HEK293 (cell line): ENCODE measurements at regions not wholly inside any gene's neighbourhood (a gene's known extent, or its start where the extent isn't known, plus 50 kb on each side); places are given as distances from the start of the nearest gene placed in this dataset.

ENCODE experiments used
- CTCF ChIA-PET: fragments of 350-600 bp; formaldehyde crosslinking; extraction: SDS; loops from one replicate; lab custom pipeline; 2021; ENCODE audit warnings: antibody characterized with exemption; lab: Yijun Ruan, JAX
- POLR2A ChIA-PET: fragments of 300-600 bp; formaldehyde crosslinking; extraction: SDS; loops from one replicate; lab custom pipeline; 2020; ENCODE audit warnings: antibody characterized with exemption, inconsistent platforms; lab: Yijun Ruan, JAX
- H3K27ac ChIP-seq: fragments of 200-500 bp; sonication (Bioruptor generic); 2 replicates; pipeline ENCODE4 v1.5.1; 2014; ENCODE audit warnings: low read depth, low read length, control low read depth, inconsistent platforms; ENCODE audit errors: extremely low read depth
- H3K36me3 ChIP-seq, 2 experiments: fragments of 200-500 bp in 1 of 2; sonication (Bioruptor generic) in 1 of 2; 1 replicate in 1 of 2; 2 replicates in 1 of 2; pipeline ENCODE4 v1.5.1; 2014 to 2017; ENCODE audit warnings: inconsistent platforms in 2 of 2, low read length in 2 of 2; ENCODE audit not compliant: control insufficient read depth in 2 of 2, insufficient read depth in 1 of 2
- H3K4me1 ChIP-seq: fragments of 200-500 bp; sonication (Bioruptor generic); 2 replicates; pipeline ENCODE4 v1.5.1; 2014; ENCODE audit warnings: mild to moderate bottlenecking, low read length, inconsistent platforms; ENCODE audit not compliant: control insufficient read depth, insufficient read depth
- H3K4me3 ChIP-seq: 2 replicates; pipeline ENCODE4 v1.5.1; 2011; ENCODE audit warnings: low read depth, mild to moderate bottlenecking, control low read depth, low read length, moderate library complexity
- H3K9me3 ChIP-seq: fragments of 200-500 bp; sonication (Bioruptor generic); 2 replicates; pipeline ENCODE4 v1.5.1; 2014; ENCODE audit warnings: low read depth, low read length, inconsistent platforms; ENCODE audit not compliant: control insufficient read depth, insufficient read depth
- EGR2 ChIP-seq: fragments of 450-650 bp; formaldehyde crosslinking; IDR thresholded peaks from 2 replicates; pipeline ENCODE4 v1.5.1; 2016; ENCODE audit warnings: low read depth, missing biosample characterization, missing genetic modification characterization
- FEZF1 ChIP-seq: fragments of 450-650 bp; formaldehyde crosslinking; IDR thresholded peaks from 2 replicates; pipeline ENCODE4 v1.5.1; 2016; ENCODE audit warnings: missing biosample characterization, missing genetic modification characterization
- GLI2 ChIP-seq: fragments of 450-650 bp; formaldehyde crosslinking; IDR thresholded peaks from 2 replicates; pipeline ENCODE4; 2017; ENCODE audit warnings: missing biosample characterization, missing genetic modification characterization, low read depth, borderline replicate concordance
- HOXA7 ChIP-seq: sonication (generic); formaldehyde crosslinking; IDR thresholded peaks from 2 replicates; pipeline ENCODE4 v1.8.1; 2022; ENCODE audit warnings: missing genetic modification reagents, borderline replicate concordance
- KLF9 ChIP-seq: fragments of 450-650 bp; formaldehyde crosslinking; IDR thresholded peaks from 2 replicates; pipeline ENCODE4 v1.5.1; 2016; ENCODE audit warnings: missing biosample characterization, missing genetic modification characterization, low read depth
- OVOL3 ChIP-seq: fragments of 450-650 bp; formaldehyde crosslinking; IDR thresholded peaks from 2 replicates; pipeline ENCODE4 v1.5.1; 2016; ENCODE audit warnings: missing biosample characterization, missing genetic modification characterization
- REPIN1 ChIP-seq: fragments of 450-650 bp; formaldehyde crosslinking; IDR thresholded peaks from 2 replicates; pipeline ENCODE4 v1.5.1; 2017; ENCODE audit warnings: missing biosample characterization, missing genetic modification characterization, low read depth
- ZNF10 ChIP-seq: fragments of 450-650 bp; formaldehyde crosslinking; IDR thresholded peaks from 2 replicates; pipeline ENCODE4 v1.5.1; 2017; ENCODE audit warnings: missing biosample characterization, missing genetic modification characterization
- ZNF133 ChIP-seq: fragments of 450-650 bp; formaldehyde crosslinking; IDR thresholded peaks from 2 replicates; pipeline ENCODE4 v1.5.1; 2016; ENCODE audit warnings: missing biosample characterization, missing genetic modification characterization
- ZNF155 ChIP-seq: fragments of 450-650 bp; formaldehyde crosslinking; IDR thresholded peaks from 2 replicates; pipeline ENCODE4 v1.5.1; 2016; ENCODE audit warnings: missing biosample characterization, missing genetic modification characterization
- ZNF16 ChIP-seq: fragments of 450-650 bp; formaldehyde crosslinking; IDR thresholded peaks from 2 replicates; pipeline ENCODE4 v1.5.1; 2016; ENCODE audit warnings: low read depth, missing biosample characterization, missing genetic modification characterization
- ZNF19 ChIP-seq: fragments of 450-650 bp; formaldehyde crosslinking; IDR thresholded peaks from 2 replicates; pipeline ENCODE4; 2016; ENCODE audit warnings: missing biosample characterization, missing genetic modification characterization, low read depth
- ZNF302 ChIP-seq: fragments of 450-650 bp; formaldehyde crosslinking; IDR thresholded peaks from 2 replicates; pipeline ENCODE4 v1.5.1; 2016; ENCODE audit warnings: missing biosample characterization, missing genetic modification characterization, low read depth
- ZNF366 ChIP-seq: fragments of 450-650 bp; formaldehyde crosslinking; conservative IDR thresholded peaks from 2 replicates; pipeline ENCODE4 v1.5.1; 2016; ENCODE audit warnings: missing biosample characterization, missing genetic modification characterization
- ZNF48 ChIP-seq: fragments of 450-650 bp; formaldehyde crosslinking; IDR thresholded peaks from 2 replicates; pipeline ENCODE4 v1.5.1; 2016; ENCODE audit warnings: missing biosample characterization, missing genetic modification characterization
- ZNF529 ChIP-seq: fragments of 450-650 bp; formaldehyde crosslinking; IDR thresholded peaks from 2 replicates; pipeline ENCODE4 v1.5.1; 2017; ENCODE audit warnings: missing genetic modification characterization, missing biosample characterization; ENCODE audit not compliant: insufficient replicate concordance
- ZNF585B ChIP-seq: fragments of 450-650 bp; formaldehyde crosslinking; IDR thresholded peaks from 2 replicates; pipeline ENCODE4 v1.5.1; 2016; ENCODE audit warnings: missing biosample characterization, missing genetic modification characterization
- ZNF623 ChIP-seq: fragments of 450-650 bp; formaldehyde crosslinking; IDR thresholded peaks from 2 replicates; pipeline ENCODE4 v1.5.1; 2016; ENCODE audit warnings: missing biosample characterization, missing genetic modification characterization
- ZNF629 ChIP-seq: fragments of 450-650 bp; formaldehyde crosslinking; IDR thresholded peaks from 2 replicates; pipeline ENCODE4 v1.5.1; 2017; ENCODE audit warnings: missing biosample characterization, missing genetic modification characterization
- ZNF654 ChIP-seq: fragments of 450-650 bp; formaldehyde crosslinking; IDR thresholded peaks from 2 replicates; pipeline ENCODE4 v1.5.1; 2016; ENCODE audit warnings: low read depth, missing biosample characterization, missing genetic modification characterization
- ZNF785 ChIP-seq: fragments of 450-650 bp; formaldehyde crosslinking; IDR thresholded peaks from 2 replicates; pipeline ENCODE4 v1.5.1; 2016; ENCODE audit warnings: missing biosample characterization, missing genetic modification characterization
- ZNF843 ChIP-seq: fragments of 450-650 bp; formaldehyde crosslinking; IDR thresholded peaks from 2 replicates; pipeline ENCODE4 v1.5.1; 2016; ENCODE audit warnings: missing biosample characterization, missing genetic modification characterization
- ZSCAN30 ChIP-seq: fragments of 450-650 bp; IDR thresholded peaks from 2 replicates; pipeline ENCODE4 v1.5.1; 2018; ENCODE audit warnings: missing biosample characterization, mild to moderate bottlenecking, missing genetic modification characterization, moderate library complexity
- TF ChIP-seq, protein P1 (sequence below): fragments of 450-650 bp; formaldehyde crosslinking; IDR thresholded peaks from 2 replicates; pipeline ENCODE4 v1.5.1; 2016; ENCODE audit warnings: missing biosample characterization, missing genetic modification characterization
- TF ChIP-seq, protein P2 (sequence below): fragments of 450-650 bp; formaldehyde crosslinking; IDR thresholded peaks from 2 replicates; pipeline ENCODE4 v1.5.1; 2016; ENCODE audit warnings: missing biosample characterization, missing genetic modification characterization
- TF ChIP-seq, protein P3 (sequence below): fragments of 450-650 bp; IDR thresholded peaks from 2 replicates; pipeline ENCODE4 v1.5.1; 2018; ENCODE audit warnings: missing biosample characterization, mild to moderate bottlenecking, missing genetic modification characterization

GRCh38 chr10:128900456-128900855 is 566.6 kb upstream of the MGMT start:
- POLR2A ChIA-PET = interaction anchor here (0.6 kb wide), 1 partner anchor 299 kb away, joined by 4 read pairs; no protein-coding TSS in a partner anchor
- no peaks in the 10 kb centered on the region for H3K4me1 ChIP-seq

GRCh38 chr10:128901236-128901635 is 565.8 kb upstream of the MGMT start:
- no peak for TF ChIP-seq ZNF302
- TF ChIP-seq KLF9 (tag by site-specific recombination) = no peak
- no peak for TF ChIP-seq ZSCAN30 (tag by site-specific recombination)
- TF ChIP-seq ZNF16 (tag by site-specific recombination) = no peak
- TF ChIP-seq ZNF19 = no peak
- TF ChIP-seq ZNF48 (tag by site-specific recombination) = no peak
- TF ChIP-seq, protein P1, sequence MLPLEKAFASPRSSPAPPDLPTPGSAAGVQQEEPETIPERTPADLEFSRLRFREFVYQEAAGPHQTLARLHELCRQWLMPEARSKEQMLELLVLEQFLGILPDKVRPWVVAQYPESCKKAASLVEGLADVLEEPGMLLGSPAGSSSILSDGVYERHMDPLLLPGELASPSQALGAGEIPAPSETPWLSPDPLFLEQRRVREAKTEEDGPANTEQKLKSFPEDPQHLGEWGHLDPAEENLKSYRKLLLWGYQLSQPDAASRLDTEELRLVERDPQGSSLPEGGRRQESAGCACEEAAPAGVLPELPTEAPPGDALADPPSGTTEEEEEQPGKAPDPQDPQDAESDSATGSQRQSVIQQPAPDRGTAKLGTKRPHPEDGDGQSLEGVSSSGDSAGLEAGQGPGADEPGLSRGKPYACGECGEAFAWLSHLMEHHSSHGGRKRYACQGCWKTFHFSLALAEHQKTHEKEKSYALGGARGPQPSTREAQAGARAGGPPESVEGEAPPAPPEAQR (tag by site-specific recombination) = no peak
- no peak for TF ChIP-seq REPIN1 (tag by site-specific recombination)
- TF ChIP-seq FEZF1 (tag by site-specific recombination) = no peak
- TF ChIP-seq ZNF623 (tag by site-specific recombination) = no peak
- no peak for TF ChIP-seq ZNF654 (tag by site-specific recombination)
- no peak for TF ChIP-seq ZNF785 (tag by site-specific recombination)
- no peak for TF ChIP-seq HOXA7 (CRISPR knock-in tag)
- TF ChIP-seq ZNF629 = no peak
- TF ChIP-seq ZNF366 = no peak
- TF ChIP-seq, all 188 proteins: peak for 0
- Histone ChIP-seq H3K36me3 (no peaks in the 10 kb centered on the region), H3K27ac (no peak overlapping the region), H3K4me1 (no peaks in the 10 kb centered on the region), H3K4me3 (no peak overlapping the region), H3K9me3 (no peaks in the 10 kb centered on the region)
- ChIA-PET CTCF (interaction anchor here (0.6 kb wide), 1 partner anchor 35 kb away, joined by 4 read pairs; no protein-coding TSS in a partner anchor), POLR2A (no interaction called here)

More at GRCh38 chr10:128900456-128900855, 566.6 kb upstream of the MGMT start:
- Histone ChIP-seq H3K4me3 (no peak overlapping the region), H3K9me3 (no peaks in the 10 kb centered on the region), H3K27ac (no peak overlapping the region), H3K36me3 (no peaks in the 10 kb centered on the region)
- TF ChIP-seq OVOL3 (tag by site-specific recombination) (no peak), ZNF133 (tag by site-specific recombination) (no peak), GLI2 (tag by site-specific recombination) (no peak), ZNF585B (tag by site-specific recombination) (no peak), ZNF155 (tag by site-specific recombination) (no peak)
- TF ChIP-seq, protein P2, sequence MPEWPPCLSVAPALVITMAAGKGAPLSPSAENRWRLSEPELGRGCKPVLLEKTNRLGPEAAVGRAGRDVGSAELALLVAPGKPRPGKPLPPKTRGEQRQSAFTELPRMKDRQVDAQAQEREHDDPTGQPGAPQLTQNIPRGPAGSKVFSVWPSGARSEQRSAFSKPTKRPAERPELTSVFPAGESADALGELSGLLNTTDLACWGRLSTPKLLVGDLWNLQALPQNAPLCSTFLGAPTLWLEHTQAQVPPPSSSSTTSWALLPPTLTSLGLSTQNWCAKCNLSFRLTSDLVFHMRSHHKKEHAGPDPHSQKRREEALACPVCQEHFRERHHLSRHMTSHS (tag by site-specific recombination) = no peak
- CTCF ChIA-PET = no interaction called here

- no peak for TF ChIP-seq ZNF529
- TF ChIP-seq EGR2 (tag by site-specific recombination) = no peak
- TF ChIP-seq ZNF843 = no peak
- TF ChIP-seq ZNF10 (tag by site-specific recombination) = no peak
- TF ChIP-seq OVOL3 (tag by site-specific recombination) = no peak
- no peak for TF ChIP-seq ZNF366
- TF ChIP-seq, protein P3, sequence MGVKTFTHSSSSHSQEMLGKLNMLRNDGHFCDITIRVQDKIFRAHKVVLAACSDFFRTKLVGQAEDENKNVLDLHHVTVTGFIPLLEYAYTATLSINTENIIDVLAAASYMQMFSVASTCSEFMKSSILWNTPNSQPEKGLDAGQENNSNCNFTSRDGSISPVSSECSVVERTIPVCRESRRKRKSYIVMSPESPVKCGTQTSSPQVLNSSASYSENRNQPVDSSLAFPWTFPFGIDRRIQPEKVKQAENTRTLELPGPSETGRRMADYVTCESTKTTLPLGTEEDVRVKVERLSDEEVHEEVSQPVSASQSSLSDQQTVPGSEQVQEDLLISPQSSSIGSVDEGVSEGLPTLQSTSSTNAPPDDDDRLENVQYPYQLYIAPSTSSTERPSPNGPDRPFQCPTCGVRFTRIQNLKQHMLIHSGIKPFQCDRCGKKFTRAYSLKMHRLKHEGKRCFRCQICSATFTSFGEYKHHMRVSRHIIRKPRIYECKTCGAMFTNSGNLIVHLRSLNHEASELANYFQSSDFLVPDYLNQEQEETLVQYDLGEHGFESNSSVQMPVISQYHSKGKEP (tag by site-specific recombination) = no peak
- TF ChIP-seq, all 188 proteins: peak for 0
- H3K27ac ChIP-seq = no peak overlapping the region
- ChIA-PET CTCF (interaction anchor here (0.6 kb wide), 2 partner anchors 36 to 54 kb away, joined by 4 read pairs; no protein-coding TSS in a partner anchor), POLR2A (no interaction called here)
- H3K9me3 ChIP-seq = no peaks in the 10 kb centered on the region
- H3K4me3 ChIP-seq = no peak overlapping the region
- H3K4me1 ChIP-seq = no peaks in the 10 kb centered on the region
- H3K36me3 ChIP-seq = no peaks in the 10 kb centered on the region
These were observed 564.9 kb upstream of the MGMT start for GRCh38 chr10:128902031-128902710.
